ENCODE measurements at regions not wholly inside any gene's neighbourhood (a gene's known extent, or its start where the extent isn't known, plus 50 kb on each side); places are given as distances from the start of the nearest gene placed in this dataset.

DNA sequence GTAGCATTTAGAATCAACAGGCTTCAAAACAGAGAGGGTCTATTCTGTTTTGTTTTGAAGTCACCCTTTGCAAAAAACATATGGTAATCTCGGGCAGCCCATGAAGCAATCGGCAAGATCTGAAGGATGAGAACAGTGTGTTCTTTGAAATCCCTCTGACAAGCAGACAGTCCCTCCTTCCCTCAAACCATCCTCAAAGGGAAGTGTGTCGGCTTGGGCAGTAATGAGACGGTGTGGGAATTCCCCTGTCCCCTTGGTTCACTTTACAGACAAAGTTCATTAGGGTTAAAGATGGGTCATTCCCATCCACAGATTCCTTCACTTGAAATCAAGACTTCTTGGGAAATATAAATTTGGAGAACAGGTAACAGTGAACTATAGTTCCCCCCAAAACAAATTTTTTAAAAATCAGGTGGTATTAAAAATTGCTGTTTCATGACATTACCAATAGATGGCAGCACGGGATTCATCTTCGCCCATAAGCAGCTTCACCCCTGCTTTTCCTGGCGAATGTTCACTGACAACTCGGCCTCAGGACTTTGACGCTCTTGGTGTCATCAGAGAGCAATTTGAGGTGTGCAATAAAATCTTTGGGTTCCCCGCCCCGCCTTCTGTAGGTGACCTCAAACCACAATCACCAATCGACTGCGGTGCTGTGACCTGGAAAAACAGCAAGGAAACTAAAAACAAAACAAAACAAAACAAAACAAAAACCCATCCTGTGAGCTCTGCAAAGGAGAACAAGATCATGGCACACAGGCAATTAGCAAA lies 159.3 kb upstream of the TNFAIP3 start:
- intact Hi-C loops (cut with micrococcal nuclease), result loop anchor here (1.0 to 5.0 kb wide), 8 partner anchors 45 to 300 kb away; partner anchors contain the start of gene TNFAIP3
- no peaks in the 10 kb centered on the region for H3K79me2 ChIP-seq (ENCODE audit: control insufficient read depth, insufficient read depth, low read length)
- peak overlapping the region; percentile 16 to 27 for H3K27ac ChIP-seq (ENCODE audit: low read length in 2 of 2)
- peaks cover 5% of the 10 kb centered on the region for H3K27me3 Mint-ChIP-seq
- peak; percentile 91 for DNase-seq
- no peaks in the 10 kb centered on the region for H4K20me1 ChIP-seq (ENCODE audit: control insufficient read depth, insufficient read depth, low read length, poor library complexity, severe bottlenecking)
- H3K4me1 ChIP-seq (ENCODE audit: control insufficient read depth in 2 of 2, insufficient read depth in 2 of 2, low read length in 2 of 2), result peaks cover 17 to 19% of the 10 kb centered on the region in 2 donors
- peak overlapping the region; percentile 34 for H2AFZ ChIP-seq (ENCODE audit: insufficient read depth, low read depth, low read length, poor library complexity, severe bottlenecking)
- CTCF ChIA-PET, result interaction anchor here (0.7 to 3.0 kb wide), 33 partner anchors 9 to 401 kb away, joined by 3 to 128 read pairs (median 4); partner anchors contain the start of gene TNFAIP3
- H3K27me3 ChIP-seq (replicated peaks in 1 of 4; ENCODE audit: control extremely low read depth in 1 of 4, control insufficient read depth in 3 of 4, insufficient read depth in 4 of 4, low read length in 3 of 4), result no peaks in the 10 kb centered on the region
- H3K4me2 ChIP-seq (replicated peaks; ENCODE audit: low read depth, low read length, poor library complexity, severe bottlenecking), result peak overlapping the region; percentile 56
- peak overlapping the region; percentile 75 for H3K4me3 Mint-ChIP-seq
- no peaks in the 10 kb centered on the region for H3K9me3 ChIP-seq (ENCODE audit: control extremely low read depth in 1 of 3, control insufficient read depth in 2 of 3, insufficient read depth in 1 of 3, low read length in 2 of 3)
- WGBS (ENCODE audit: insufficient coverage), result 0% methylated on average over 5 of the region's 13 CpGs
- peak overlapping the region; percentile 88 for H3K27ac Mint-ChIP-seq
- peaks cover 49% of the 10 kb centered on the region for H3K4me1 Mint-ChIP-seq
- no peak for TF ChIP-seq EZH2 (IDR thresholded peaks at IDR 0.05; ENCODE audit: borderline replicate concordance, insufficient read depth, low read depth, low read length, poor library complexity, severe bottlenecking)
- TF ChIP-seq, protein P1, sequence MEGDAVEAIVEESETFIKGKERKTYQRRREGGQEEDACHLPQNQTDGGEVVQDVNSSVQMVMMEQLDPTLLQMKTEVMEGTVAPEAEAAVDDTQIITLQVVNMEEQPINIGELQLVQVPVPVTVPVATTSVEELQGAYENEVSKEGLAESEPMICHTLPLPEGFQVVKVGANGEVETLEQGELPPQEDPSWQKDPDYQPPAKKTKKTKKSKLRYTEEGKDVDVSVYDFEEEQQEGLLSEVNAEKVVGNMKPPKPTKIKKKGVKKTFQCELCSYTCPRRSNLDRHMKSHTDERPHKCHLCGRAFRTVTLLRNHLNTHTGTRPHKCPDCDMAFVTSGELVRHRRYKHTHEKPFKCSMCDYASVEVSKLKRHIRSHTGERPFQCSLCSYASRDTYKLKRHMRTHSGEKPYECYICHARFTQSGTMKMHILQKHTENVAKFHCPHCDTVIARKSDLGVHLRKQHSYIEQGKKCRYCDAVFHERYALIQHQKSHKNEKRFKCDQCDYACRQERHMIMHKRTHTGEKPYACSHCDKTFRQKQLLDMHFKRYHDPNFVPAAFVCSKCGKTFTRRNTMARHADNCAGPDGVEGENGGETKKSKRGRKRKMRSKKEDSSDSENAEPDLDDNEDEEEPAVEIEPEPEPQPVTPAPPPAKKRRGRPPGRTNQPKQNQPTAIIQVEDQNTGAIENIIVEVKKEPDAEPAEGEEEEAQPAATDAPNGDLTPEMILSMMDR (IDR thresholded peaks at IDR 0.05), result peak; percentile 88
- peak; percentile 80 for ATAC-seq (ENCODE audit: low read depth)
- H3K9me3 Mint-ChIP-seq (ENCODE audit: insufficient read depth), result peaks cover 2% of the 10 kb centered on the region
- no peaks in the 10 kb centered on the region for H3K36me3 ChIP-seq (replicated peaks in 1 of 2; ENCODE audit: control extremely low read depth in 1 of 2, control insufficient read depth in 1 of 2, extremely low read depth in 1 of 2, insufficient read depth in 2 of 2, low read length in 1 of 2)
- POLR2A ChIA-PET, result interaction anchor here (1.9 kb wide), 1 partner anchor 159 kb away, joined by 10 read pairs; the partner anchor contains the start of gene TNFAIP3
- peak overlapping the region in 3 of 5 experiments; percentile 13 to 20 (median 16) for H3K4me3 ChIP-seq (ENCODE audit: control extremely low read depth in 1 of 5, extremely low read depth in 1 of 5, insufficient read depth in 1 of 5, low read depth in 2 of 5, low read length in 4 of 5)
- peak overlapping the region; percentile 38 for H3K9ac ChIP-seq (ENCODE audit: low read length)

GRCh38 chr6:137708481-137708880 lies 158.6 kb upstream of the TNFAIP3 start:
- Histone ChIP-seq H3K4me3 (ENCODE audit: control extremely low read depth in 1 of 5, extremely low read depth in 1 of 5, insufficient read depth in 1 of 5, low read depth in 2 of 5, low read length in 4 of 5) (peak overlapping the region in 1 of 5 experiments; percentile 13), H3K9ac (ENCODE audit: low read length) (peak overlapping the region; percentile 38), H4K20me1 (ENCODE audit: control insufficient read depth, insufficient read depth, low read length, poor library complexity, severe bottlenecking) (no peaks in the 10 kb centered on the region), H3K27ac (ENCODE audit: low read length in 2 of 2) (peak overlapping the region; percentile 16 to 27), H2AFZ (ENCODE audit: insufficient read depth, low read depth, low read length, poor library complexity, severe bottlenecking) (peak overlapping the region; percentile 34), H3K27me3 (replicated peaks in 1 of 4; ENCODE audit: control extremely low read depth in 1 of 4, control insufficient read depth in 3 of 4, insufficient read depth in 4 of 4, low read length in 3 of 4) (no peaks in the 10 kb centered on the region), H3K4me2 (replicated peaks; ENCODE audit: low read depth, low read length, poor library complexity, severe bottlenecking) (peak overlapping the region; percentile 56), H3K4me1 (ENCODE audit: control insufficient read depth in 2 of 2, insufficient read depth in 2 of 2, low read length in 2 of 2) (peaks cover 17 to 19% of the 10 kb centered on the region in 2 donors), H3K79me2 (ENCODE audit: control insufficient read depth, insufficient read depth, low read length) (no peaks in the 10 kb centered on the region), H3K36me3 (replicated peaks in 1 of 2; ENCODE audit: control extremely low read depth in 1 of 2, control insufficient read depth in 1 of 2, extremely low read depth in 1 of 2, insufficient read depth in 2 of 2, low read length in 1 of 2) (no peaks in the 10 kb centered on the region), H3K9me3 (ENCODE audit: control extremely low read depth in 1 of 3, control insufficient read depth in 2 of 3, insufficient read depth in 1 of 3, low read length in 2 of 3) (no peaks in the 10 kb centered on the region)
- peak overlapping the region; percentile 1 for H3K27ac Mint-ChIP-seq
- H3K27me3 Mint-ChIP-seq, result peaks cover under 1% of the 10 kb centered on the region
- POLR2A ChIA-PET, result interaction anchor here (1.9 kb wide), 1 partner anchor 158 kb away, joined by 10 read pairs; the partner anchor contains the start of gene TNFAIP3
- DNase-seq (no peak), ATAC-seq (ENCODE audit: low read depth) (no peak)
- WGBS (ENCODE audit: insufficient coverage), result no CpG with 5 or more reads among the region's 1 CpG
- TF ChIP-seq, protein P1 (IDR thresholded peaks at IDR 0.05), result no peak
- TF ChIP-seq EZH2 (IDR thresholded peaks at IDR 0.05; ENCODE audit: borderline replicate concordance, insufficient read depth, low read depth, low read length, poor library complexity, severe bottlenecking), result no peak
- CTCF ChIA-PET, result interaction anchor here (0.7 to 3.0 kb wide), 35 partner anchors 8 to 400 kb away, joined by 3 to 128 read pairs (median 4); partner anchors contain the start of gene TNFAIP3
- peaks cover 2% of the 10 kb centered on the region for H3K9me3 Mint-ChIP-seq (ENCODE audit: insufficient read depth)
- intact Hi-C loops (cut with micrococcal nuclease), result loop anchor here (1.0 to 5.0 kb wide), 8 partner anchors 44 to 299 kb away; partner anchors contain the start of gene TNFAIP3
- peaks cover 49% of the 10 kb centered on the region for H3K4me1 Mint-ChIP-seq
- H3K4me3 Mint-ChIP-seq, result peak overlapping the region; percentile 75
